WTC11 (cell line): ENCODE measurements at regions not wholly inside any gene's neighbourhood (a gene's known extent, or its start where the extent isn't known, plus 50 kb on each side); places are given as distances from the start of the nearest gene placed in this dataset.

Source experiments
- ATAC-seq: fragments of 200-7000 bp; cut with Tn5 transposase; 2 replicates; pipeline ENCODE4 v1.10.0; 2021; ENCODE audit warnings: mild to moderate bottlenecking, moderate library complexity
- CTCF ChIA-PET: fragments of 300-600 bp; sonication (Branson Sonifier 250); formaldehyde crosslinking; loops from one replicate; lab custom pipeline; 2021; ENCODE audit warnings: antibody characterized with exemption; lab: Charles Lee
- POLR2A ChIA-PET: fragments of 350-600 bp; sonication (Branson Sonifier 250); formaldehyde crosslinking; loops from one replicate; lab custom pipeline; 2021; ENCODE audit warnings: antibody characterized with exemption; lab: Charles Lee
- DNase-seq: peaks from one replicate; pipeline ENCODE4 v3.0.0; 2021; ENCODE audit warnings: low spot score
- H3K27ac Mint-ChIP-seq: 2 replicates; pipeline ENCODE4 v1.8.0; 2021; ENCODE audit warnings: mixed read lengths
- H3K27me3 Mint-ChIP-seq: 2 replicates; pipeline ENCODE4 v1.8.0; 2021; ENCODE audit warnings: low read depth, mild to moderate bottlenecking, moderate library complexity, mixed read lengths
- H3K36me3 Mint-ChIP-seq: 2 replicates; pipeline ENCODE4 v1.8.0; 2021; ENCODE audit warnings: mixed read lengths
- H3K4me1 Mint-ChIP-seq: 2 replicates; pipeline ENCODE4 v1.8.0; 2022; ENCODE audit warnings: mixed read lengths
- H3K4me3 Mint-ChIP-seq: 2 replicates; pipeline ENCODE4 v1.8.0; 2021; ENCODE audit warnings: mild to moderate bottlenecking, moderate library complexity, mixed read lengths
- H3K9me3 Mint-ChIP-seq: 2 replicates; pipeline ENCODE4 v1.8.0; 2021; ENCODE audit warnings: mixed read lengths
- FOXK1 ChIP-seq: sonication (generic); formaldehyde crosslinking; IDR thresholded peaks from 2 replicates; pipeline ENCODE4 v1.8.0; 2022; ENCODE audit warnings: mild to moderate bottlenecking, moderate library complexity, missing genetic modification reagents
- GTF2I ChIP-seq: fragments of 250-450 bp; sonication (Bioruptor Pico); conservative IDR thresholded peaks from 2 replicates; pipeline ENCODE4 v1.4.0; 2021; ENCODE audit warnings: mild to moderate bottlenecking
- HMGA2 ChIP-seq: fragments of 250-450 bp; sonication (Bioruptor Pico); IDR thresholded peaks from 2 replicates; pipeline ENCODE4 v1.4.0; 2021; ENCODE audit warnings: mild to moderate bottlenecking, moderate library complexity
- MAX ChIP-seq: sonication (generic); formaldehyde crosslinking; IDR thresholded peaks from 2 replicates; pipeline ENCODE4 v1.8.0; 2022; ENCODE audit warnings: mild to moderate bottlenecking, missing genetic modification reagents
- NR2C2 ChIP-seq: sonication (generic); formaldehyde crosslinking; IDR thresholded peaks from 2 replicates; pipeline ENCODE4 v1.8.0; 2022; ENCODE audit warnings: mild to moderate bottlenecking, missing genetic modification reagents
- NR3C1 ChIP-seq: sonication (generic); formaldehyde crosslinking; conservative IDR thresholded peaks from 2 replicates; pipeline ENCODE4 v1.8.1; 2023; ENCODE audit warnings: low read depth, mild to moderate bottlenecking, missing genetic modification reagents
- OVOL2 ChIP-seq: fragments of 250-450 bp; sonication (Bioruptor Pico); IDR thresholded peaks from 2 replicates; pipeline ENCODE4 v1.9.0; 2021; ENCODE audit warnings: mild to moderate bottlenecking, borderline replicate concordance
- PRRX2 ChIP-seq: fragments of 250-450 bp; sonication (Bioruptor Pico); IDR thresholded peaks from 2 replicates; pipeline ENCODE4 v1.8.0; 2021; ENCODE audit warnings: mild to moderate bottlenecking
- RELA ChIP-seq: sonication (generic); formaldehyde crosslinking; IDR thresholded peaks from 2 replicates; pipeline ENCODE4 v1.8.1; 2022; ENCODE audit warnings: missing genetic modification reagents, mild to moderate bottlenecking, borderline replicate concordance
- SP1 ChIP-seq: sonication (generic); formaldehyde crosslinking; conservative IDR thresholded peaks from 2 replicates; pipeline ENCODE4 v1.8.1; 2022; ENCODE audit warnings: missing genetic modification reagents
- TEAD1 ChIP-seq: sonication (generic); formaldehyde crosslinking; IDR thresholded peaks from 2 replicates; pipeline ENCODE4 v1.8.0; 2022; ENCODE audit warnings: mild to moderate bottlenecking, missing genetic modification reagents
- USF2 ChIP-seq: sonication (generic); formaldehyde crosslinking; IDR thresholded peaks from 2 replicates; pipeline ENCODE4 v1.8.1; 2023; ENCODE audit warnings: mild to moderate bottlenecking, missing genetic modification reagents, moderate library complexity
- ZNF263 ChIP-seq: sonication (generic); formaldehyde crosslinking; IDR thresholded peaks from 2 replicates; pipeline ENCODE4 v1.8.1; 2022; ENCODE audit warnings: low read depth, mild to moderate bottlenecking, moderate library complexity, missing genetic modification reagents
- ZNF281 ChIP-seq: sonication (generic); formaldehyde crosslinking; IDR thresholded peaks from 2 replicates; pipeline ENCODE4 v1.8.0; 2023; ENCODE audit warnings: mild to moderate bottlenecking, missing genetic modification reagents
- TF ChIP-seq, protein P1 (sequence below): fragments of 250-450 bp; sonication (Bioruptor Pico); IDR thresholded peaks from 2 replicates; pipeline ENCODE4 v1.9.0; 2021; ENCODE audit warnings: mild to moderate bottlenecking, borderline replicate concordance

DNA sequence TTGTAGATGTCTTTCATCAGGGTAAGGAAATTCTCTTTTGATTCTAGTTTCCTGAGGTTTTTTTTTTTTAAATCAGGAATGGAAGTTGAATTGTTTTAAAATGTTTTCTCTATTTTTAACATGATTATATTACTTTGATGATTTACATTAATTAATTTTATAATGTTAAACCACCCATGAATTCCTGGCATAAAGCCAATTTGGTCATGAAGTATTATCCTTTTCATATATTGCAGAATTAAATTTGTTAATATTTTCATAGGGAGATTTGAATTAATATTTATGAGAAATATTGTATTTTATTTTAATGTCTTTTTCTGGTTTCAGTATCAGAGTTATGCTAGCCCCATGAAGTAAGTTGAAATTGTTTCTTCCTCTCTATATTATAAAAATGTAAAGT, 144.6 kb downstream of the MAIP1 start:
- H3K27me3 Mint-ChIP-seq = no peaks in the 10 kb centered on the region
- H3K27ac Mint-ChIP-seq = no peak overlapping the region
- no peaks in the 10 kb centered on the region for H3K36me3 Mint-ChIP-seq
- ChIA-PET CTCF (no interaction called here), POLR2A (no interaction called here)
- peaks cover 7% of the 10 kb centered on the region for H3K9me3 Mint-ChIP-seq
- DNase-seq = no peak
- no peak for ATAC-seq
- TF ChIP-seq SP1 (CRISPR knock-in tag) (no peak), HMGA2 (CRISPR knock-in tag) (peak; percentile 36; the same call in 1 of the 2 replicates)
- H3K4me1 Mint-ChIP-seq = peaks cover 10% of the 10 kb centered on the region
- no peak overlapping the region for H3K4me3 Mint-ChIP-seq

DNA sequence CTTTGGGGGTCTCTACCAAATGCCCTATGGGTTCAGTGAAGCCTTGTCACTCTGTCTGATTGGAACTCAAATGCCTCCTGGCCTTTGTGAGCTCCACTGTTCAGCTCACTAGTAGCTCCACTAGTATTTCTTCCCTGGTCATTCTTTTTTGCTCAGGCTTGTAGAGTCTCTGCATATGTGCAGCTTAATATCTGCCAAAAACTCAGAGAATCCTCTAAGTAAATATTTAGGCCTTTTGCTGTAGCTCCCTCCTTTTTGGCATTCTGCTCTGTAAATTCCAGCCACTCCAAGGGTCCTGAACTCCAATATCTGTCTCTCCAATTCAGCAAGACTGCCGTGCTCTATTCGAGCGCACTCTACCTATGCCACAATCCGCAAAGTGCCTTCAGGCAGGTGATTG, 146.5 kb downstream of the MAIP1 start:
- ATAC-seq (0 out of 2 replicates have a peak, but pooled peaks have one; percentile 26), DNase-seq (no peak)
- Mint-ChIP-seq H3K4me3 (no peak overlapping the region), H3K36me3 (no peaks in the 10 kb centered on the region), H3K27ac (no peak overlapping the region), H3K27me3 (no peaks in the 10 kb centered on the region), H3K4me1 (peaks cover 10% of the 10 kb centered on the region), H3K9me3 (no peaks in the 10 kb centered on the region)
- TF ChIP-seq ZNF263 (CRISPR knock-in tag) = no peak
- ChIA-PET CTCF (interaction anchor here (1.9 kb wide), 1 partner anchor 47 kb away, joined by 4 read pairs; no protein-coding TSS in a partner anchor), POLR2A (no interaction called here)

- Mint-ChIP-seq H3K4me1 (peaks cover 10% of the 10 kb centered on the region), H3K27me3 (no peaks in the 10 kb centered on the region), H3K4me3 (no peak overlapping the region), H3K36me3 (no peaks in the 10 kb centered on the region), H3K27ac (no peak overlapping the region; the same call in 1 of the 2 replicates), H3K9me3 (no peaks in the 10 kb centered on the region)
- no peak for DNase-seq
- TF ChIP-seq TEAD1 (no peak), RELA (no peak), PRRX2 (CRISPR knock-in tag) (no peak), NR2C2 (CRISPR knock-in tag) (no peak), SP1 (CRISPR knock-in tag) (no peak), GTF2I (CRISPR knock-in tag) (no peak), MAX (CRISPR knock-in tag) (no peak), USF2 (no peak), ZNF281 (no peak), NR3C1 (CRISPR knock-in tag) (no peak), FOXK1 (CRISPR knock-in tag) (no peak), OVOL2 (no peak)
- TF ChIP-seq, protein P1, sequence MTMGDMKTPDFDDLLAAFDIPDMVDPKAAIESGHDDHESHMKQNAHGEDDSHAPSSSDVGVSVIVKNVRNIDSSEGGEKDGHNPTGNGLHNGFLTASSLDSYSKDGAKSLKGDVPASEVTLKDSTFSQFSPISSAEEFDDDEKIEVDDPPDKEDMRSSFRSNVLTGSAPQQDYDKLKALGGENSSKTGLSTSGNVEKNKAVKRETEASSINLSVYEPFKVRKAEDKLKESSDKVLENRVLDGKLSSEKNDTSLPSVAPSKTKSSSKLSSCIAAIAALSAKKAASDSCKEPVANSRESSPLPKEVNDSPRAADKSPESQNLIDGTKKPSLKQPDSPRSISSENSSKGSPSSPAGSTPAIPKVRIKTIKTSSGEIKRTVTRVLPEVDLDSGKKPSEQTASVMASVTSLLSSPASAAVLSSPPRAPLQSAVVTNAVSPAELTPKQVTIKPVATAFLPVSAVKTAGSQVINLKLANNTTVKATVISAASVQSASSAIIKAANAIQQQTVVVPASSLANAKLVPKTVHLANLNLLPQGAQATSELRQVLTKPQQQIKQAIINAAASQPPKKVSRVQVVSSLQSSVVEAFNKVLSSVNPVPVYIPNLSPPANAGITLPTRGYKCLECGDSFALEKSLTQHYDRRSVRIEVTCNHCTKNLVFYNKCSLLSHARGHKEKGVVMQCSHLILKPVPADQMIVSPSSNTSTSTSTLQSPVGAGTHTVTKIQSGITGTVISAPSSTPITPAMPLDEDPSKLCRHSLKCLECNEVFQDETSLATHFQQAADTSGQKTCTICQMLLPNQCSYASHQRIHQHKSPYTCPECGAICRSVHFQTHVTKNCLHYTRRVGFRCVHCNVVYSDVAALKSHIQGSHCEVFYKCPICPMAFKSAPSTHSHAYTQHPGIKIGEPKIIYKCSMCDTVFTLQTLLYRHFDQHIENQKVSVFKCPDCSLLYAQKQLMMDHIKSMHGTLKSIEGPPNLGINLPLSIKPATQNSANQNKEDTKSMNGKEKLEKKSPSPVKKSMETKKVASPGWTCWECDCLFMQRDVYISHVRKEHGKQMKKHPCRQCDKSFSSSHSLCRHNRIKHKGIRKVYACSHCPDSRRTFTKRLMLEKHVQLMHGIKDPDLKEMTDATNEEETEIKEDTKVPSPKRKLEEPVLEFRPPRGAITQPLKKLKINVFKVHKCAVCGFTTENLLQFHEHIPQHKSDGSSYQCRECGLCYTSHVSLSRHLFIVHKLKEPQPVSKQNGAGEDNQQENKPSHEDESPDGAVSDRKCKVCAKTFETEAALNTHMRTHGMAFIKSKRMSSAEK = no peak
- ChIA-PET CTCF (no interaction called here), POLR2A (no interaction called here)
- no peak for ATAC-seq
Observed at GRCh38 chr2:200102971-200103370, 147.6 kb downstream of the MAIP1 start.
